Heart left ventricle (tissue), 16 donors: ENCODE measurements at regions not wholly inside any gene's neighbourhood (a gene's known extent, or its start where the extent isn't known, plus 50 kb on each side); places are given as distances from the start of the nearest gene placed in this dataset.

Source experiments
- ATAC-seq, 4 donors: fragments of 200-7000 bp; cut with Tn5 transposase; one replicate each; pipeline ENCODE4 v1.9.1; 2020 to 2022; ENCODE audit warnings: moderate library complexity in 4 of 4, mild to moderate bottlenecking in 3 of 4, moderate number of reproducible peaks in 1 of 4
- DNase-seq, 5 donors: peaks; one replicate each; pipeline ENCODE4 v3.0.0-alpha.2; 2020
- H3K27ac ChIP-seq, 12 donors: fragments of 200-600 bp; sonication (generic) in 4 of 12; one replicate each; pipeline versions ENCODE4 v1.5.0 to v1.8.0; 2016 to 2022; ENCODE audit warnings: mild to moderate bottlenecking in 2 of 12
- H3K27me3 ChIP-seq, 9 donors: fragments of 200-600 bp; sonication (generic) in 2 of 9; one replicate each; pipeline versions ENCODE4 v1.5.1 to v1.8.0; 2016 to 2022; ENCODE audit warnings: mild to moderate bottlenecking in 3 of 9
- H3K36me3 ChIP-seq, 9 donors: fragments of 200-600 bp; sonication (generic) in 2 of 9; one replicate each; pipeline versions ENCODE4 v1.5.0 to v1.8.0; 2018 to 2022; ENCODE audit warnings: mild to moderate bottlenecking in 2 of 9
- H3K4me1 ChIP-seq, 12 donors: fragments of 200-600 bp; sonication (generic) in 4 of 12; one replicate each; pipeline versions ENCODE4 v1.5.0 to v1.8.0; 2016 to 2022; ENCODE audit warnings: mild to moderate bottlenecking in 3 of 12
- H3K4me3 ChIP-seq, 12 donors: fragments of 200-600 bp; sonication (generic) in 4 of 12; one replicate each; pipeline versions ENCODE4 v1.5.0 to v1.8.0; 2017 to 2022; ENCODE audit warnings: mild to moderate bottlenecking in 9 of 12, moderate library complexity in 4 of 12
- H3K9me3 ChIP-seq, 12 donors: fragments of 200-600 bp; sonication (generic) in 4 of 12; one replicate each; pipeline versions ENCODE4 v1.5.0 to v1.8.0; 2016 to 2022; ENCODE audit warnings: mild to moderate bottlenecking in 1 of 12
- CTCF ChIP-seq, 12 donors: fragments of 200-600 bp; sonication (generic) in 4 of 12; IDR thresholded peaks; one replicate each; pipeline versions ENCODE4 v1.5.0 to v1.8.0; 2018 to 2022; ENCODE audit warnings: antibody characterized with exemption in 12 of 12, mild to moderate bottlenecking in 5 of 12
- POLR2A ChIP-seq, 2 donors: fragments of 450-650 bp; IDR thresholded peaks; one replicate each; pipeline ENCODE4 v1.6.1; 2017; ENCODE audit warnings: antibody characterized with exemption in 2 of 2, mild to moderate bottlenecking in 2 of 2, moderate library complexity in 2 of 2
- WGBS, 4 donors: extraction: QIAGEN DNeasy Blood & Tissue Kit in 2 of 4; methylation state at CpG; one replicate each; pipeline versions ENCODE4 v1.1.5 to v1.1.7; 2013 to 2018; 5-methylcytosine and 5-hydroxymethylcytosine counted together
- intact Hi-C, 10 donors: fragments of 100-400 bp; cut with DNase I; formaldehyde crosslinking; loops; one replicate each; pipeline versions ENCODE4 v1.11.1 to v1.14.2; 2022
- donor health status: ischemic (EF 13 %, LVEDD 7.1; RV severe dilation, severe dysfunction).
- donor health status: healthy with polysubstance abuse.
- donor health status: DM: no; HTN: yes; CAD: no.
- donor health status: DM: no; HTN: no; CAD: no.
- donor health status: ischemic (EF 25% LVEDD 6.9; RV normal size, moderate dysfunction).
- donor health status: ischemic (EF 25% LVEDD 5.7; RV mildly dilated, moderate dysfunction).
- donor health status: healthy.
- donor health status: DM: yes; HTN: yes; CAD: no.
- donor health status: ischemic (EF 35%, LVEDD 5.7; RV mildly dilated, moderate dysfunction).
- donor health status: nonischemic (EF 11% LVEDD 7.7; RV severe dilation, severe dysfunction).
- donor health status: DM: yes; HTN: yes; CAD: no.
- donor health status: PGD.
- donor health status: ischemic (EF 29% LVEDD 5.4; RV normal size, mild dysfunction).
- donor health status: nonischemic (EF 23%, LVEDD 6.1; RV moderate dilation, normal function).

GRCh38 chr3:74295479-74295878, 319.0 kb downstream of the CNTN3 start:
- no peak for ATAC-seq
- H3K27ac ChIP-seq: no peak overlapping the region
- DNase-seq: no peak
- no peaks in the 10 kb centered on the region for H3K27me3 ChIP-seq
- no peaks in the 10 kb centered on the region for H3K36me3 ChIP-seq
- no peaks in the 10 kb centered on the region for H3K4me1 ChIP-seq
- intact Hi-C loops: no loop called here
- WGBS, 4 donors: 80 to 91% (median 86%) methylated on average over 1 of the region's 1 CpG
- H3K4me3 ChIP-seq: no peak overlapping the region
- no peak for TF ChIP-seq CTCF (IDR thresholded peaks at IDR 0.05)
- H3K9me3 ChIP-seq: peaks cover 0 to 2% (median 0%) of the 10 kb centered on the region in 12 donors

- TF ChIP-seq POLR2A (IDR thresholded peaks at IDR 0.05): no peak
- TF ChIP-seq CTCF (IDR thresholded peaks at IDR 0.05): no peak
- intact Hi-C loops: no loop called here
These were observed 325.7 kb downstream of the CNTN3 start for GRCh38 chr3:74288761-74289160.

GRCh38 chr3:74287557-74287956, 326.9 kb downstream of the CNTN3 start:
- H3K4me3 ChIP-seq: no peak overlapping the region
- ATAC-seq: no peak
- no peak overlapping the region for H3K27ac ChIP-seq
- H3K9me3 ChIP-seq: peaks cover 0 to 5% (median 0%) of the 10 kb centered on the region in 12 donors
- H3K27me3 ChIP-seq: no peaks in the 10 kb centered on the region
- no peaks in the 10 kb centered on the region for H3K4me1 ChIP-seq
- H3K36me3 ChIP-seq: no peaks in the 10 kb centered on the region
- 62 to 91% (median 77%) methylated on average over 1 of the region's 1 CpG for WGBS, 4 donors
- TF ChIP-seq POLR2A (IDR thresholded peaks at IDR 0.05) (no peak), CTCF (IDR thresholded peaks at IDR 0.05) (no peak)
- intact Hi-C loops: no loop called here
- DNase-seq: no peak

More at GRCh38 chr3:74288761-74289160, 325.7 kb downstream of the CNTN3 start:
- Histone ChIP-seq H3K9me3 (peaks cover 0 to 5% (median 0%) of the 10 kb centered on the region in 12 donors), H3K4me3 (no peak overlapping the region), H3K27me3 (no peaks in the 10 kb centered on the region), H3K36me3 (no peaks in the 10 kb centered on the region), H3K4me1 (no peaks in the 10 kb centered on the region), H3K27ac (no peak overlapping the region)
- DNase-seq: no peak
- WGBS, 4 donors: 46 to 62% (median 57%) methylated on average over 2 of the region's 2 CpGs
- ATAC-seq: no peak

- H3K4me3 ChIP-seq: no peak overlapping the region
- 87 to 95% (median 93%) methylated on average over 1 of the region's 1 CpG for WGBS, 4 donors
- ATAC-seq: no peak
These were observed 332.3 kb downstream of the CNTN3 start for GRCh38 chr3:74282202-74282601.

More at GRCh38 chr3:74282202-74282601, 332.3 kb downstream of the CNTN3 start:
- H3K27me3 ChIP-seq: no peaks in the 10 kb centered on the region
- no peak for TF ChIP-seq CTCF (IDR thresholded peaks at IDR 0.05)
- TF ChIP-seq POLR2A (IDR thresholded peaks at IDR 0.05): no peak
- H3K36me3 ChIP-seq: no peaks in the 10 kb centered on the region
- no peak overlapping the region for H3K27ac ChIP-seq
- no peak for DNase-seq
- intact Hi-C loops: no loop called here
- peaks cover 0 to 19% (median 0%) of the 10 kb centered on the region in 12 donors for H3K9me3 ChIP-seq
- no peaks in the 10 kb centered on the region for H3K4me1 ChIP-seq
